ENCODE measurements at regions not wholly inside any gene's neighbourhood (a gene's known extent, or its start where the extent isn't known, plus 50 kb on each side); places are given as distances from the start of the nearest gene placed in this dataset.

- no peaks in the 10 kb centered on the region for H3K9me3 ChIP-seq (ENCODE audit: insufficient read depth, low read length)
- H3K27ac ChIP-seq (ENCODE audit: low read length), result no peak overlapping the region
- no peaks in the 10 kb centered on the region; the same call in none of the 2 replicates for H3K4me1 ChIP-seq (ENCODE audit: low read length)
- TF ChIP-seq CTCF (IDR thresholded peaks at IDR 0.05; ENCODE audit: low read depth, low read length) (no peak), EZH2phosphoT487 (IDR thresholded peaks at IDR 0.05; ENCODE audit: low read depth) (no peak)
- no peak overlapping the region for H3K4me2 ChIP-seq (ENCODE audit: low read length)
- no peak overlapping the region for H2AFZ ChIP-seq (ENCODE audit: low read depth, low read length)
- H3K36me3 ChIP-seq (replicated peaks; ENCODE audit: low read depth, low read length), result no peaks in the 10 kb centered on the region
- H4K20me1 ChIP-seq (ENCODE audit: insufficient read depth, low read length), result no peaks in the 10 kb centered on the region
- H3K9ac ChIP-seq (ENCODE audit: low read length), result no peak overlapping the region
- no peaks in the 10 kb centered on the region for H3K79me2 ChIP-seq (ENCODE audit: low read length)
- H3K27me3 ChIP-seq (ENCODE audit: low read depth, low read length), result no peaks in the 10 kb centered on the region
- H3K4me3 ChIP-seq (ENCODE audit: low read length), result no peak overlapping the region
Observed at GRCh38 chrX:42616981-42617380, 161.0 kb downstream of the PPP1R2C start.

DNA sequence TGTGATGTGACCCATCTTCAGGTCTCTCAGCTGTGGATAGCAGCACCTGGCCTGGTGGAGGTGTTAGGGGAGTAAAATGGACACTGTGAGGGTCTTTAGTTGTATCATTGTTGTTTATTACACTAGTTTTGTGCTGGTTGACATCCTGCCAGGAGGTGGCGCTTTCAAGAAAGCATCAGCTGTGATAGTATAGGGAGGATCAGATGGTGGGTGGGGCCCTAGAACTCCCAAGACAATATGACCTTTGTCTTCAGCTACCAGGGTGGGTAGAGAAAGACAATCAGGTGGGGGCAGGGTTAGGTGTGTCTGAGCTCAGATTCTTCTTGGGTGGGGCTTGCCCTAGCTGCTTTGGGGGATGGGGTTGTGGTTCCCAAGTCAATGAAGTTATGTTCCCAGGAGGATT lies 162.8 kb downstream of the PPP1R2C start:
- Histone ChIP-seq H3K4me2 (ENCODE audit: low read length) (no peak overlapping the region), H3K9me3 (ENCODE audit: insufficient read depth, low read length) (no peaks in the 10 kb centered on the region), H4K20me1 (ENCODE audit: insufficient read depth, low read length) (no peaks in the 10 kb centered on the region), H3K79me2 (ENCODE audit: low read length) (no peaks in the 10 kb centered on the region), H3K36me3 (replicated peaks; ENCODE audit: low read depth, low read length) (no peaks in the 10 kb centered on the region), H3K4me1 (ENCODE audit: low read length) (no peaks in the 10 kb centered on the region; the same call in none of the 2 replicates), H3K4me3 (ENCODE audit: low read length) (no peak overlapping the region), H2AFZ (ENCODE audit: low read depth, low read length) (no peak overlapping the region), H3K27me3 (ENCODE audit: low read depth, low read length) (no peaks in the 10 kb centered on the region), H3K9ac (ENCODE audit: low read length) (no peak overlapping the region), H3K27ac (ENCODE audit: low read length) (no peak overlapping the region)
- TF ChIP-seq EZH2phosphoT487 (IDR thresholded peaks at IDR 0.05; ENCODE audit: low read depth) (no peak), CTCF (IDR thresholded peaks at IDR 0.05; ENCODE audit: low read depth, low read length) (peak; percentile 40)

DNA sequence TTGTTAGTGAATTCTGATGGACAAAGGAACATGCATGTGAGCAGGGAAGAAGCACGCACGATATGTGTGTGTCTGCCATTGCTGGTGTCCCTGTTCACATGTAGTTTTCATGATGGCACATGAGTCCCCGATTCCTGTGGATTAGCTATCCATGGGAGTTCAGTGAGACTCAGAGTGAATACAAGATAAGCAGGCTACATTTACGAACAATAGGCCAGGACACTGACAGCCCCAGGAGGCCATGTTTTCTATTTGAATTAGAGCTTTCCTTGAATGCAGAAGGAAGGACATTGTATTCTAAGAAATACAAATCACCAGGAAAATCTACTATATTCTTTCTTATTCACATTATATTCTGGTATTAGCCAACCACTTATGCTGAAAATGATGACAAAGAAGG lies 171.4 kb downstream of the PPP1R2C start:
- H3K36me3 ChIP-seq (replicated peaks; ENCODE audit: low read depth, low read length), result no peaks in the 10 kb centered on the region
- no peak for TF ChIP-seq CTCF (IDR thresholded peaks at IDR 0.05; ENCODE audit: low read depth, low read length)
- no peak for TF ChIP-seq EZH2phosphoT487 (IDR thresholded peaks at IDR 0.05; ENCODE audit: low read depth)
- no peak overlapping the region for H3K4me3 ChIP-seq (ENCODE audit: low read length)
- no peak overlapping the region for H2AFZ ChIP-seq (ENCODE audit: low read depth, low read length)
- no peaks in the 10 kb centered on the region for H3K27me3 ChIP-seq (ENCODE audit: low read depth, low read length)
- H3K4me1 ChIP-seq (ENCODE audit: low read length), result no peaks in the 10 kb centered on the region
- H4K20me1 ChIP-seq (ENCODE audit: insufficient read depth, low read length), result no peaks in the 10 kb centered on the region
- no peak overlapping the region for H3K4me2 ChIP-seq (ENCODE audit: low read length)
- H3K9me3 ChIP-seq (ENCODE audit: insufficient read depth, low read length), result no peaks in the 10 kb centered on the region
- no peak overlapping the region for H3K27ac ChIP-seq (ENCODE audit: low read length)
- H3K9ac ChIP-seq (ENCODE audit: low read length), result no peak overlapping the region
- no peaks in the 10 kb centered on the region for H3K79me2 ChIP-seq (ENCODE audit: low read length)

GRCh38 chrX:42604302-42604701 lies 173.7 kb downstream of the PPP1R2C start:
- Histone ChIP-seq H3K4me3 (ENCODE audit: low read length) (no peak overlapping the region), H3K27ac (ENCODE audit: low read length) (no peak overlapping the region), H3K9ac (ENCODE audit: low read length) (no peak overlapping the region), H3K79me2 (ENCODE audit: low read length) (no peaks in the 10 kb centered on the region), H4K20me1 (ENCODE audit: insufficient read depth, low read length) (no peaks in the 10 kb centered on the region), H3K4me2 (ENCODE audit: low read length) (no peak overlapping the region), H3K36me3 (replicated peaks; ENCODE audit: low read depth, low read length) (no peaks in the 10 kb centered on the region), H3K4me1 (ENCODE audit: low read length) (no peaks in the 10 kb centered on the region), H3K27me3 (ENCODE audit: low read depth, low read length) (no peaks in the 10 kb centered on the region), H3K9me3 (ENCODE audit: insufficient read depth, low read length) (no peaks in the 10 kb centered on the region), H2AFZ (ENCODE audit: low read depth, low read length) (no peak overlapping the region)
- no peak for TF ChIP-seq CTCF (IDR thresholded peaks at IDR 0.05; ENCODE audit: low read depth, low read length)
- no peak for TF ChIP-seq EZH2phosphoT487 (IDR thresholded peaks at IDR 0.05; ENCODE audit: low read depth)

All from OCI-LY3 (cell line).